GM10248 (cell line): ENCODE measurements at regions not wholly inside any gene's neighbourhood (a gene's known extent, or its start where the extent isn't known, plus 50 kb on each side); places are given as distances from the start of the nearest gene placed in this dataset.
"Not testable (repeated sequence)": the region's sequence is repeated elsewhere in the genome, so short reads cannot be mapped to it uniquely, and the experiment has no call there.

Source experiments
- CTCF ChIA-PET: fragments of 300-600 bp; sonication (Branson Sonifier 250); formaldehyde crosslinking; extraction: SDS; loops from one replicate; lab custom pipeline; 2021; ENCODE audit warnings: antibody characterized with exemption; lab: Yijun Ruan, JAX
- POLR2A ChIA-PET: fragments of 350-650 bp; sonication (Branson Sonifier 250); formaldehyde crosslinking; extraction: SDS; loops from one replicate; lab custom pipeline; 2020; ENCODE audit warnings: antibody characterized with exemption; lab: Yijun Ruan, JAX
- DNase-seq: peaks from one replicate; pipeline ENCODE4 v3.0.0; 2012; ENCODE audit errors: extremely low spot score
- TF ChIP-seq, protein P1 (sequence below): IDR thresholded peaks from 2 replicates; pipeline ENCODE4 v1.5.1; 2012; ENCODE audit warnings: mild to moderate bottlenecking, low read depth; ENCODE audit errors: extremely low read depth, missing control alignments, control extremely low read depth

DNA sequence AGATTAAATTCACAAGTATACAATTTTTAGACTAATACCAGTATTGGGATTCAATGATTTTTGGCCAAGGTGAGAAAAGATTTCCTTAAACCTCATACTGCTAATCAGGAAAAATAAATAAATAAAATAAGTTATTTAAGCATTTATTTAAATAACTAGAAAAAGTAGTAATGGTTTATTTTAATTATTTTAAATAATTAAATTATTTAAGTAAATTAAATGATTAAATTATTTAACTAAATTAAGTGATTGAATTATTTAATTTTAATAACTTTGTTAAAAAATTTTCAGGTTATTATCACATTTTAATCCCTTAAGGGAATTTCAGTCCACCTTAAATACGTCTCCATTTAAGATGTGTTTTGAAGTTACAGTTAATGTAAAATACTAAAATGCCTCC lies 1831.5 kb upstream of the MIR17HG start:
- CTCF ChIA-PET = no interaction called here
- TF ChIP-seq, protein P1, sequence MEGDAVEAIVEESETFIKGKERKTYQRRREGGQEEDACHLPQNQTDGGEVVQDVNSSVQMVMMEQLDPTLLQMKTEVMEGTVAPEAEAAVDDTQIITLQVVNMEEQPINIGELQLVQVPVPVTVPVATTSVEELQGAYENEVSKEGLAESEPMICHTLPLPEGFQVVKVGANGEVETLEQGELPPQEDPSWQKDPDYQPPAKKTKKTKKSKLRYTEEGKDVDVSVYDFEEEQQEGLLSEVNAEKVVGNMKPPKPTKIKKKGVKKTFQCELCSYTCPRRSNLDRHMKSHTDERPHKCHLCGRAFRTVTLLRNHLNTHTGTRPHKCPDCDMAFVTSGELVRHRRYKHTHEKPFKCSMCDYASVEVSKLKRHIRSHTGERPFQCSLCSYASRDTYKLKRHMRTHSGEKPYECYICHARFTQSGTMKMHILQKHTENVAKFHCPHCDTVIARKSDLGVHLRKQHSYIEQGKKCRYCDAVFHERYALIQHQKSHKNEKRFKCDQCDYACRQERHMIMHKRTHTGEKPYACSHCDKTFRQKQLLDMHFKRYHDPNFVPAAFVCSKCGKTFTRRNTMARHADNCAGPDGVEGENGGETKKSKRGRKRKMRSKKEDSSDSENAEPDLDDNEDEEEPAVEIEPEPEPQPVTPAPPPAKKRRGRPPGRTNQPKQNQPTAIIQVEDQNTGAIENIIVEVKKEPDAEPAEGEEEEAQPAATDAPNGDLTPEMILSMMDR = no peak
- POLR2A ChIA-PET = no interaction called here

DNA sequence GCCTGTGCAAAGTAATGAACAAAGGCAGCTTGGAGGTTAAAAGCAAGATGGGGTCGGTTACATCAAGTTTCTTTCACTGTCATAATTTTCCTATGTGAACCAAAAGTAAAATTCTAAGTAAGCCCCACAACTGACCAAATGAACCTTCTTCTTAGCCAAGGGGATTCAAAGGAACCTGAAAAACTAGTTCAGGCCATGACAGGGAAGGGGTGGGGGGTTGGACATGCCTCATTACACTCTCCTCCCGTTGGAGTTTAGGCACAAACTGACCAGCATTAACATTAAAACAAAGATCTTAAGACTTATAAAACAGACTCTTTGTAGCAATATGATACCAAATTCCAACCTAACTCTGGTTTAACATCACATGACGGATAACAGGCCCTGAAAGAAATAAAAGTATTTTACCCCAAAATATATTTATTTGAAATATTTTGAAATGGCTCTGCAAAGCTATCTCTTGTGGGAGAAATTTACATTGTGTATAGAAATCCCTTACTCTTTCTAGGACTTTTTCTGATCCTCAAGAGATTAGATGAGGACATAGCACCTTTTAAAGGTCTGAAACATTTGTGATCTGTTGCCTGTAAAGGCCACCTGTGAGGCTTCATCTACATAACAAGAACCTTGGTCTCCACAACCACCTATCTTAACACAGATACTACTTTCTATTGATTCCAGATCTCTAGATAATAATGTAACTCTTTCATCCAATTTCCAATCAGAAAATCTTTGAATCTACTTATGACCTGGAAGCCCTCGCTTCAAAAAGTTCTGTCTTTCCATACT lies 1829.0 kb upstream of the MIR17HG start:
- POLR2A ChIA-PET = no interaction called here

More for the DNA sequence above, 1831.5 kb upstream of the MIR17HG start:
- DNase-seq = no peak

DNA sequence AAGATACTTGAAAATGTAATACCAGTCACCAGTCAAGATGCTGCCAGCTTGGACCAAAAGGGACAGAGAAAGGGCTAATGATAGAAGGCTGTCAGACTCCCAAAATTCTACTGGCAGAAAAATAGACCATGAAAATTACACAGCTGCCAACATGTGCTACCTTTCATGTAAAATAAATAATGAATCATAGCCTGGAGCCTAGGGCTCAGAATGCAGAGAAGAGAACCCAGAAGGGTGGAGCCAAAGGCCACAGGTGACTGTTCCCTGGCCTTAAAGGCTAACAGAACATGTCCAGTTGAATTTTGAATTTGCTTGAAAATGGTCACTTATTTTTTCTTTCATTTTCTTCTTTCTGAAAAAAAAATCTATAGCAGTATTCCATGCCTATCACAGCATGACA lies 1827.0 kb upstream of the MIR17HG start:
- TF ChIP-seq, protein P1 = no peak
- CTCF ChIA-PET = interaction anchor here (1.3 kb wide), 1 partner anchor 11 kb away, joined by 3 read pairs; no protein-coding TSS in a partner anchor
- POLR2A ChIA-PET = no interaction called here
- DNase-seq = no peak

More for the DNA sequence above, 1829.0 kb upstream of the MIR17HG start:
- no peak for DNase-seq
- TF ChIP-seq, protein P1 = no peak
- CTCF ChIA-PET = no interaction called here

DNA sequence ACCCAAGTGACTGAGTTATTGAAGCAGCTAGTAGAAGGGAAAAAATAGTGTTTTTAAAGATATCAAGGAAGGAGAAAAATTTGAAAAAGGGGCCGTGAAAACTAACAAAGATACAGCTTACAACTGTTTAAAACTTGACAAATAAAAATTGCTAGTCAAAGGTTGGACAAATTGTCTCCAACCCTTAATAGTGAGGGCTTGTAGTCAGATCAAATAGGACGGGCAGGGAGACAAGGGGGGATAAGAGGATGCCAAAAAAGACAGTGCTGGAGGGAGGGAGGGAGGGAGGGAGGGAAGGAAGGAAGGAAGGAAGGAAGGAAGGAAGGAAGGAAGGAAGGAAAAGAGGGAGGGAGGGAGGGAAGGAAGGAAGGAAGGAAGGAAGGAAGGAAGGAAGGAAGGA lies 1825.8 kb upstream of the MIR17HG start:
- POLR2A ChIA-PET, DNase-seq, CTCF ChIA-PET: not testable (repeated sequence)

DNA sequence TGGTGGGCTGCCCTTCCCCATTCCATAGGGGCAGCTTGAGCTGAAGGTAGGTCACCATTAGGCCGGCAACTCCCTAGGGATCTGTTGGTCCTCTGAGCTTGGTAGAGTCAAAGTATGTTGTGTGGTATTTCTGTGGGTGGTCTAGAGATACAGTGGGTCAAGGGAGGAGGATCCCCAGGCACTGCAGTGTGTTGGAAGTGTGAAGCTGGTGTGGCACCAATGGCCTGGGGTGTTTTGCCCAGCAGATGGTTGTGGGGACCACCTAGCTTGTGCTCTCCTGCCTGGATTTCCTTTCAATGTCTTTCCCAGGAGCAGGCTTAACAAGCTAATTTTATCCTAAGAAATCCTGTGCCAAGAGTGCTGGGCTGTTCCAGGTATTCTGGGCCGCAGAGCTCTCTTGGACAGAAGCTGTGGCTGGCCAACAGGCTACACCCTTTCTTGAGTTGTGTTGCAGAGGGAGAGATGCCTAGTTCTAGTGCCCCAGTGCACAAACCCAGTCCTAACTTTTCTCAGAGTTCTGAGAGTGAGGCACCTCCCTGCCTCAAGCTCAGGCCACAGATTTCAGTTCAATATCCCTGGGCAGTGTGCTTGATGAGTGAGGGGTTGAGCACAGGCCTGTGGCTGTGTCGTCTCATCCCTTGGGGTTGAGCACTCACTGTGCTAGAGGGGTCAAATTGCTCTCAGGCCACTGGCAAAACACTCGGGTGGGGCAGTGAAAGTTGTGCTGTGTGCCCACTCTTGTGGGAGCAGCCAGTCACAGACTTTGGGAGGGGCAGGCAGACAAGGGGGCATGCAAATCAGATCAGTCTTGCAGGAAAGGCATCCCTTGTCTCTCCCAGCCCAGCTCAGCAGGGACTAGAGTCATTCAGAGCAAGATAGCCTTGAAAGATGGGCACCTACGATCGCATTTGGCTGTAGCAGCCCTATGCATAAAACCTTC lies 1806.1 kb upstream of the MIR17HG start:
- TF ChIP-seq, protein P1 = no peak
- CTCF ChIA-PET = interaction anchor here (1.8 kb wide), 1 partner anchor 16 kb away, joined by 5 read pairs; no protein-coding TSS in a partner anchor
- POLR2A ChIA-PET = no interaction called here
- no peak for DNase-seq

DNA sequence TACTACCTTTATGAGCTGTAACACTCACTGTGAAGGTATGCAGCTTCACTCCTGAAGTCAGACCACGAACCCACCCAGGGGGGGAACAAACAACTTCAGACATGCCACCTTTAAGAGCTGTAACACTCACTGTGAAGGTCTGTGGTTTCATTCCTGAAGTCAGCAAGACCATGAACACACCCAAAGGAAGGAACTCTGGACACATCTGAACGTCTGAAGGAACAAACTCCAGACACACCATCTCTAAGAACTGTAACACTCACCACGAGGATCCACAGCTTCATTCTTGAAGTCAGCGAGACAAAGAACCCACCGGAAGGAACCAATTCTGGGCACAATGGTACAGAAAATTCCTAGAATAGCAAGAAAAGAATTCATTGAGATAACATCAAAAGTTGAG lies 1796.5 kb upstream of the MIR17HG start:
- ChIA-PET POLR2A (no interaction called here), CTCF (no interaction called here)
- DNase-seq = no peak
- TF ChIP-seq, protein P1 = no peak
